OCI-LY1 (cell line): ENCODE measurements at regions not wholly inside any gene's neighbourhood (a gene's known extent, or its start where the extent isn't known, plus 50 kb on each side); places are given as distances from the start of the nearest gene placed in this dataset.

Experiments used
- CTCF ChIP-seq: fragments of 200-600 bp; sonication (generic), shearing (Covaris generic); IDR thresholded peaks from 2 replicates; pipeline ENCODE4 v1.5.1; 2017; ENCODE audit warnings: mild to moderate bottlenecking, antibody characterized with exemption, low read length, moderate library complexity, mixed read lengths
- EZH2 ChIP-seq: fragments of 200-600 bp; sonication (generic), shearing (Covaris generic); IDR thresholded peaks from 2 replicates; pipeline ENCODE4 v1.8.0; 2017; ENCODE audit warnings: borderline replicate concordance, mixed run types, mild to moderate bottlenecking, antibody characterized with exemption, low read length, moderate library complexity, mixed read lengths

DNA sequence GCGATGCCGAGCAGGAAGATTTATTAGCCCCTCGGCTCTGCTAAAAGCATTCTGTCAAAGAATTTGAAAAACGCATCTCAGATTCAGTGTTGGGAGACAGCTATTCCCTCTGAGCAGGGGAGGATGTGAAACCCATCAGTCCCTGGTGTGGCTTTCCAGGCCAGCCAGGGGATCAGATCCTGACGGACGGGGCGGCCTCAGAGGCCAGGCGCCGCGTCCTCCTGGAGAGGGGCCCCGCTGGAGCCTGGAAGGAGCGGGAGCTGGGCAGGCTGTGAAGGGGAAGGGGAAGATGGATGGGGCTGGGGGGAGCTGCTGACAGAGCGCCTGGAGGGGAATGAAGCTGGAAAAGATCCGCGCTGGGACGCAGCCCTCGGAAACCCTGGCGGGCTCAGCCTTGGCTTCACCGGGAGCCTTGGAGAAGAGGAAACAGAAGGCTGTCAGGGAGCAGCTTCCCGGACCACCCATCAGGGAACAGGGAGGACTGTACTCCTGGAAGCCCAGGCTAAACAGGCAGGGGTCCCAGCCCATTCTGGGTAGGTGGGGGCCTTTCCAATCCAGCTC lies 358.0 kb downstream of the C16orf95 start:
- TF ChIP-seq EZH2 (no peak), CTCF (no peak)
